Glomerular visceral epithelial cell (primary cell): ENCODE measurements at regions not wholly inside any gene's neighbourhood (a gene's known extent, or its start where the extent isn't known, plus 50 kb on each side); places are given as distances from the start of the nearest gene placed in this dataset.

Source experiments
- DNase-seq: peaks from one replicate; pipeline ENCODE4 v3.0.0-alpha.2; 2016; ENCODE audit errors: extremely low spot score

DNA sequence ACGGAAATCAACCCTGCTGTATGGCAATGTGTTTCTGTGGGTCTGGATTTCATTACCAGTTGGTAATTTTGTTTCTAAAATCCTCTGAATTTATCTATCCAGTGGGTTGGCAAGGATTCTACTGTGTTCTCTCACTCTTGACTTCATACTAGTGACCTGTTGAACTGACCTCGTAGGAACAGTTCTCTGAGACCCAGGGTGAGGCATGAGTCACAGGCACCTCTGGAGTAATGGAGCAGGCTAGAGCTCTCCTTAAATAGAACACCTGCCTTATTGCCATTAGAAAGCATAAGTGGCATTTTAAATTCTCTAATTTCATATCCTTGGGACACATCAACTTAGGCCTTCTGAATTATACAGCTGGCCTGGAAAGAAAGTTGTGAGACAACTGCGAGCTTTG lies 258.3 kb upstream of the NAV3 start:
- no peak for DNase-seq

GRCh38 chr12:77571768-77572167 lies 258.9 kb upstream of the NAV3 start:
- DNase-seq: no peak

DNA sequence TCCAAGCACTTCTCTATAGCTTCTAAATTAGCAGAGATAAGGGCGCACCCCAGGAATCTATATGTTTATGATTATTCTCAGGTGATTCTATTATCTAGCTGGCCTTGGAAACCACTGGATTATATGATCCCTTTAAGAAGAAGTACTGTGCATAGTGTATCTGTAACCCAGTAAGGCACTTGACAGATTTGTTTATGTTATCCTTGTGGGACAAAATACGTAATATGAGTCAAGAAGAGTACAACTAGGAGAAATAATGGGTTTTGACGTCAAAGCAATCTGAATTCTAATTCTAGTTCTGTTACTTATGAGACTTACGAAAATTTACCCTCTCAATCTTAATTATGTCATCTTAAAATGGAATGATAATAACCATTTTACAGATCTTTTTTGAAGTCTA lies 259.6 kb upstream of the NAV3 start:
- no peak for DNase-seq

DNA sequence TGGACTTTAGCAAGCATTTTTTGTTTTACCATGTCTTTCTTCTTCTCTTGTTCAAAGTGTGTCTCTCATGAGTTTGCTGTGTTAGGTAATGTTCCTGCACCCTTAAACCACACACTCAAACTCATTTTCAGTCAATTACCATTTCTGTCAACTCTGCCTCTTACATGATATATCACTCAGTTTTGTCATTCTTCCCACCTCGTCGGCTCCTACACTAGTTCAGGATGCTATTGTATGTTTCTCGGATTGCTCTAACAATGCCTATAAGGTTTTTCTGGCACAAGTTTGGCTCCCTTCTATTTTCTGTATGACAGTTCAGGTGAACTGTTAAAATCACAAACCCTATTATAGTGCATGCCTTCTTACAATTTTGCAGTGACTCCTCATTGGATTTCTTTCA lies 260.8 kb upstream of the NAV3 start:
- no peak for DNase-seq

- DNase-seq: no peak
Measured at GRCh38 chr12:77560714-77561113, 270.0 kb upstream of the NAV3 start.

DNA sequence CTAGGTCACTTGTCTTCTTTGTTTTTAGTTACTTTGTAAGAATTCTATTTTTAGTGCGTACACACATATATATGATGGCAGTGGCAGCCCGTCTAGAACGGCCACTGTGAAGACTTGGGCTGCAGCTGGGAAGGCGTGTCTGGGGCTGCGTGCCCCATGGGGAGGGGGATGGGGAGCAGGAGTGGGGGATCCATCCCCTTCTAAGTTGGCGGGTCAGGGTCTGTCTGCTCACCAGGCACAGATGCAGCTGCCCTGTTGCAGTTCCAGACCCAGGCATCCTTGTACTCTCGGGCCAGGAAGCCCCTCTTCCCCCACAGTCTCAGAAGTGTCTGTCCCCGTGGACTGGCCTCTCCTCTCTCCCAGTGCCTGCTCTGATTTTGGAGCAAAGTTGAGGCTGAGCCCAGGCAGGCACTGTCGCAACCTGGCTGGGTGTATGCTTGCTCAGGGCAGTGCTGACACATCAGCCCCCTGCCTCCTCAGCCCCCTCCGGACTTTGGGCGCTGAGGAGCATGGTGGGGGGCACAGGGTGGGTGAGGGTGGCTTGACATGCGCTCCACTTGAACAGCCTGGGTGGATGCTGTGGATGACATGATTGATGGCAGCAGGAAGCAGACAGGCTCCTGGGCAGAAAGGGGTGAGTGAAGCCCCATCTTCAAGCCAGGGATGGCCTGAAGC lies 271.2 kb upstream of the NAV3 start:
- DNase-seq: no peak

DNA sequence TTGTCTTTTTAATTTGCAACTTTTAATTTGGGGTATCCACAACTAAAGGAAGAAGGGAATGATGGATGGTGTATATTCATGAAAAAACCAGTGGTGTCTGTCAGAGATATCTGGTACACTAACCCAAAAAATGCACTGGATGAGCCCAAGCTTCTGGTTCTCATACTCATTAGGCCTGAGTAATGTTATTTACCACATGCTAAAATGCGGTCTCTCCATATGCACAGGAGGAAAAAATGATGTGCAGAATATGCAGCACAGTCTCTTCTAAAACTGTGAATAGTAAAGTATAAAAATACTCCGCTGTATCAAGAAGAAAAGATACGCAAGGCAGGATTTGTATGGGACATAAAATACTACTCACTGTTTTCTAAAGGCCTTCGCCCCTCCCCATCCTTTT lies 275.6 kb upstream of the NAV3 start:
- no peak for DNase-seq

DNA sequence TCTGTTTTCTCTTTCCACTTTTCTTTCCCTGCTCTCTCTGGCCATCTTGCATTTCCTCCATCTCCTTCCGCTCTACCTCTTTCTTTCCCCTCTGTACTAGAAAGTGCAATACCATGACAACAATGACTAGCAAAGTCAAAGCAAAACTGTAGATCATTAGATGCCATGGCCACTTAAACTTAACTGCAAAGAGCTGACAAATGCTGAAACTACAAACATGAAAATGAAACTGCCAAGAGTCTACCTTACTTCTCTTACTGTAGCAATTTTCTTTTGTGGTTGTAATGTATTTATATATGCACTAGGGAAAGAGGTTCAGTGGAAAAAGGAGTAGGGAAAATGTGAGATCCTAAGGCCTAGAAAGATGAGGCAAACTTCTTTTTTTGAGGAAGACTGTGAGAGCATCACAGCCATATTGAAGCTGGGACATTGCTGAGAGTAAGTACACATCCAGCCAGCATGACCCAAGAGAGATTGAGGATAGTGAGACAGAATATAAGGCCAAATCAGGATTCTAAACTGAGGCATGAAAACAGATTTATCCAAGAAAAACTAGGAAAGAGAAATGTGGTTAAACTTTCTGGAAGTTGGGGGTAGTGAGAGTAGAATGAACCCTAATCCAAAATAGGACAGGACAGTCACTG lies 276.6 kb upstream of the NAV3 start:
- no peak for DNase-seq

- DNase-seq: no peak
Measured at GRCh38 chr12:77549383-77550128, 281.1 kb upstream of the NAV3 start.

DNA sequence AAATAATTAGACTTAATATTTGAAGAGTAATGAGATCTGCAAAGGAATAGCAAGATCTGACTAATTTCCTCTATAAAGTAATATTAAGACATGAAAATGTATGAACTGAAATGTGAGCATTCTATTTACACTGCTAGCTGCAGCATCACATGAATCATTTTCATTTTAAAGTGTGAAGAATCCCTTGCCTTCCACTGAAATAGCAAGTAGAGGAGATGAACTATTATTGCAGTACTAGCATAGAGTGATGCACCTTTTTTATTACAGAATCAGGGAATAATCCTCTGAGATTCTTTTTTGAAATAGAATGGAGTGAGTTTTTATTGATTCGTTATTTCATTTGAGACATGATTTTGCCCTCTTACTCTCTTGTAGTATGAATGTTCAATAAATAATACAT lies 281.9 kb upstream of the NAV3 start:
- no peak for DNase-seq

GRCh38 chr12:77540097-77540496 lies 290.6 kb upstream of the NAV3 start:
- DNase-seq: no peak

GRCh38 chr12:77537663-77538062 lies 293.0 kb upstream of the NAV3 start:
- DNase-seq: no peak

DNA sequence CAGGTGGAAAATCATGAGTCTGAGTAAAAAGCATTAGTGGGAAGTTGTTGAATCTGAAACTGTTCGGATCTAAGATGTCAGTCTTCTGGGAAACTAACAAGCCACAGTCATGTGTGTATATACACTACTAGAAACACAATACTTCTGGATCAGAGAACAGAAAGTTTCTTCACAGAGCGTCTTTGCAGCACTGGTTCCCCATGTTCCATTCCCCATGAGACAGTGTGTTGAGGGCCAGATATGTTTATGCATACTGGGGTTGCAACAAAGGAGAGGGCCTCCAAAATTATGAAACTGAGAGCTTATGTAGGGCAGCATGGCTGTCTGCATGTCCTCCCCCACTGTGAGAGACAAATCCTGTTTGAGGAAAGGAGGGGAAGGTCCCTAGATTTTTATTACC lies 295.0 kb upstream of the NAV3 start:
- no peak for DNase-seq

- no peak for DNase-seq
Measured at GRCh38 chr12:77531912-77532311, 298.8 kb upstream of the NAV3 start.

- DNase-seq: no peak
Measured at GRCh38 chr12:77522247-77522646, 308.4 kb upstream of the NAV3 start.

DNA sequence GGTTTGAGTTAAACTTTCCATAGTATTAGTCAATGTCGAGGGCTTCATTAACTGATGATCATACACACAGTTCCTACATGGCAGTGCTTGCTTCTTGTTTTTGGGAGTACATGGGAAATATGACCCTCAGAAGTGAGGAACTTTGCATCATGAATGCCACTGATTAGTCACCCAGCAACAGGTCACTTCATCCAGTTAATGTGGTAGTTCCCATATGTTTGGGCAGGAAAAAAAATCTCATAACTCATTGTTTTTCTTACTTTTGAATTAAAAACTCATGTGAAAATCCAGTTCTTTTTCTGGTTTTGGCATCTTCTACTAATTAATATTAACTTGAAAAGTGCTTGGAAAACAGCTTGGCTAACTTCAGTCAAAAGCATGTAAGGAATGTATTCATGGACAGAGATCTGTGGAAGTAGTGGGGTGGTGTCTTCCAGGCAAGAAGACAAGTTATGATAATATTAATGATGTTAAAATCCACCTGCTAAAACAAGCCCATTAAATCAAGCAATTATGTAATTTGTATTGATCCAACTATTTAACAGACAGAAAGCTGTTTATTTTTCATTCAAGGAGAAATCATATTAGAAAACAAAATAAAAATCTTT lies 309.1 kb upstream of the NAV3 start:
- no peak for DNase-seq

GRCh38 chr12:77514511-77514910 lies 316.2 kb upstream of the NAV3 start:
- no peak for DNase-seq

DNA sequence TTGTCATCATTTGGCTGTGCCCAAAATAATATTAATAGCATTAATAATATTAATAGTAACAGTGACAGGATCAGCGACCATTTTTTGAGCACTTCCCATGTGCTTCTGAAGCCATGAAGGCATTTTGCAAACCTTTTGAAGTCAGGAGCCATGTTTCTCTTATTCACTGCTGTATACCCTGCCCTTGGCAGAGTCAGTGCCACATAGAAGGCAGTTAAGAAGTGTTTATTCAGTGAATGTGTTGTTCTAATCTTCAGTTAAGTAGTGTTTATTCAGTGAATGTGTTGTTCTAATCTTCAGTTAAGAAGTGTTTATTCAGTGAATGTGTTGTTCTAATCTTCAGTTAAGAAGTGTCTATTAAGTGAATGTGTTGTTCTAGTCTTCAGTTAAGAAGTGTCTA lies 319.7 kb upstream of the NAV3 start:
- no peak for DNase-seq

DNA sequence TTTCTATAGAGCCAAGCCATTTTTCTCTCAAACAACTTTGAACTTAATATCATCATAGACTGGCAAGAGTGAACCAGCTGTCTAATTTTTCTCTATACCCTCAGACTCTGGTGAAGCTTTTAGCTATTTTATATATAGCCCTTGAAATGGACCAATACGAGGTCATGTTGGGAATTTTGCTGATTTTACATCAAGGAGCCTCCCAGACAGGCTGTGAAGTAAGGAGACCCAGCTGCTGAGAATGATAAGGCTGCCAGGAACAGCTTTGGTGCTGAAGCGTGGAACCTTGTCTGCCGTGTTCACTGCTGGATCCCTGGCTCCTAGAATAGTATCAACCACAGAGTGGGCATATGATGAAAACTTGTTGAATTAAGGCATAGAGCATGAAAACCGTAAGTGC lies 326.2 kb upstream of the NAV3 start:
- DNase-seq: no peak

DNA sequence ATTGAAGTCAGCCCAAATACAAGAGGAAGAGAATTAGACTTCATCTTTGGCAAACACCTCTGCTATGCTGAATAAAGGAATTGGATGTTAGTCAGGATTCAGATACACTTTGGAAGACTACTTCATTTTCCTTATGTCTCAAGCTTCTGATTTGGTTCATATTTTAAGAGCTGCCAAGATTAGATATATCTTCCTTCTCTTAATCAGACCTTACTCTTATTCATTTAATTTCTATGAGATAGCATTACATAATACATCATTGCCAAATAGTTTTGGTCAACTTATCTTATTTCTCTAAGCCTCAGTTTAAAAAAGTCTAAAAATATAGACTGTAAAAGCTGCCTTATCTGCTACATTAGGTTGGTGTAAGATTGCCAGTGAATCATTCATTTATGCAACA lies 330.6 kb upstream of the NAV3 start:
- no peak for DNase-seq

- DNase-seq: no peak
Measured at GRCh38 chr12:77497647-77498046, 333.0 kb upstream of the NAV3 start.

- no peak for DNase-seq
Measured at GRCh38 chr12:77496714-77497113, 334.0 kb upstream of the NAV3 start.

- DNase-seq: no peak
Measured at GRCh38 chr12:77494296-77494695, 336.4 kb upstream of the NAV3 start.
